ENCODE measurements at regions not wholly inside any gene's neighbourhood (a gene's known extent, or its start where the extent isn't known, plus 50 kb on each side); places are given as distances from the start of the nearest gene placed in this dataset.

DNA sequence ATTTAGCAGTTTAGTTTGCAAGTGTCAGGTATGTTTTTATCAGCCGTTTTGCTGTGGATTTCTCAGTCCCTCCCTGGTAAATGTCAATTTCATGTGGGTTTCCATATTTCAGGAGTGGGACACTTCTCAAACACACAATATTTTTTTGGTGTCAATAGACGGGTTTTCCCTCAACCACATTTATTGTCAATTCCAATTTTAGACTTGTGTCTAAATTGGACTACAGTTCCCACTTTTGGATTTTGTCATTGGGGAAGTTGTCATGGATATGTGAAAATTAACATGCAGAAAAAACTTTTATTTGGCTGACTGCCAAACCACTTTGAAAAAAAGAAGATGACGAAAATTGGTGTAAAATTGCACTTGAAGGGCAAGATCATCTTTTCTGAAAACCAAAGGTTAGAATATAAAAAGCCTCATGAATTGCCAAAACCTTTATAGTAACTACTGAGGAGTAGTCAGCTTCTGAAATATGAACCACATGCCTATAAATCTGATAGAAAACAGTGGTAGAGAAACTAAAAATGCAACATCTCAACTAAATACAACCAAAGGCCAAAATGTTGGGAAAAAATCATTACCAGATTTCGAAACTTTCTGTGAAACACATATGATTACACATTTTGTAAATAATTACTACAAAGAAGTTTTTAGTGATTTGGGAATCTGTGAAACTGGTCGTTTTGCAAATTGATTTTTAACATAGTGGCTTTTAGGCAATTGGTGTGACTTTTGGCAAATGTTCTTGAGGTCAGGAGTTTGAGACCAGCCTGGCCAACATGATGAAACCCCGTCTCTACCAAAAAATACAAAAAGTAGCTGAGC is 106.4 kb downstream of the BCL2L11 start:
- TF ChIP-seq, protein P1, sequence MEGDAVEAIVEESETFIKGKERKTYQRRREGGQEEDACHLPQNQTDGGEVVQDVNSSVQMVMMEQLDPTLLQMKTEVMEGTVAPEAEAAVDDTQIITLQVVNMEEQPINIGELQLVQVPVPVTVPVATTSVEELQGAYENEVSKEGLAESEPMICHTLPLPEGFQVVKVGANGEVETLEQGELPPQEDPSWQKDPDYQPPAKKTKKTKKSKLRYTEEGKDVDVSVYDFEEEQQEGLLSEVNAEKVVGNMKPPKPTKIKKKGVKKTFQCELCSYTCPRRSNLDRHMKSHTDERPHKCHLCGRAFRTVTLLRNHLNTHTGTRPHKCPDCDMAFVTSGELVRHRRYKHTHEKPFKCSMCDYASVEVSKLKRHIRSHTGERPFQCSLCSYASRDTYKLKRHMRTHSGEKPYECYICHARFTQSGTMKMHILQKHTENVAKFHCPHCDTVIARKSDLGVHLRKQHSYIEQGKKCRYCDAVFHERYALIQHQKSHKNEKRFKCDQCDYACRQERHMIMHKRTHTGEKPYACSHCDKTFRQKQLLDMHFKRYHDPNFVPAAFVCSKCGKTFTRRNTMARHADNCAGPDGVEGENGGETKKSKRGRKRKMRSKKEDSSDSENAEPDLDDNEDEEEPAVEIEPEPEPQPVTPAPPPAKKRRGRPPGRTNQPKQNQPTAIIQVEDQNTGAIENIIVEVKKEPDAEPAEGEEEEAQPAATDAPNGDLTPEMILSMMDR (conservative IDR thresholded peaks at IDR 0.05; ENCODE audit: low read length), result no peak
- no peak for TF ChIP-seq EZH2phosphoT487 (IDR thresholded peaks at IDR 0.05; ENCODE audit: borderline replicate concordance, low read depth, low read length)
